ENCODE measurements at regions not wholly inside any gene's neighbourhood (a gene's known extent, or its start where the extent isn't known, plus 50 kb on each side); places are given as distances from the start of the nearest gene placed in this dataset.

- CTCF ChIA-PET, result no interaction called here
- Histone ChIP-seq H3K36me3 (ENCODE audit: insufficient read depth, low read length) (no peaks in the 10 kb centered on the region), H3K4me1 (ENCODE audit: insufficient read depth, low read length) (no peaks in the 10 kb centered on the region), H3K9me3 (ENCODE audit: control insufficient read depth in 1 of 2, insufficient read depth in 1 of 2, low read length in 2 of 2) (peaks cover 0 to 2% of the 10 kb centered on the region in 2 experiments), H3K4me3 (ENCODE audit: low read length) (no peak overlapping the region), H3K27me3 (ENCODE audit: control insufficient read depth in 1 of 2, insufficient read depth in 2 of 2, low read length in 2 of 2) (no peaks in the 10 kb centered on the region), H3K27ac (ENCODE audit: low read depth in 1 of 2, low read length in 2 of 2) (no peak overlapping the region)
- no peak for TF ChIP-seq CTCF (IDR thresholded peaks at IDR 0.05)
- H3K36me3 Mint-ChIP-seq (ENCODE audit: low read depth), result no peaks in the 10 kb centered on the region
- intact Hi-C loops (cut with DNase I, micrococcal nuclease), result no loop called here
- POLR2A ChIA-PET, result no interaction called here
- H3K4me1 Mint-ChIP-seq (ENCODE audit: low read depth), result no peaks in the 10 kb centered on the region
- H3K9me3 Mint-ChIP-seq, result peaks cover 16% of the 10 kb centered on the region
- H3K4me3 Mint-ChIP-seq, result no peak overlapping the region
- no peak for DNase-seq
- no peak for ATAC-seq (ENCODE audit: poor library complexity)
- no peaks in the 10 kb centered on the region for H3K27me3 Mint-ChIP-seq
- no peak overlapping the region for H3K27ac Mint-ChIP-seq
These were observed 285.4 kb upstream of the CDH8 start for GRCh38 chr16:62321606-62322005.

GRCh38 chr16:62298600-62298999, 262.4 kb upstream of the CDH8 start:
- peaks cover 12 to 27% of the 10 kb centered on the region in 2 experiments for H3K9me3 ChIP-seq (ENCODE audit: control insufficient read depth in 1 of 2, insufficient read depth in 1 of 2, low read length in 2 of 2)
- CTCF ChIA-PET, result no interaction called here
- ATAC-seq (ENCODE audit: poor library complexity) (no peak), DNase-seq (no peak)
- no peak overlapping the region for H3K4me3 ChIP-seq (ENCODE audit: low read length)
- intact Hi-C loops (cut with DNase I, micrococcal nuclease), result no loop called here
- no peak for TF ChIP-seq CTCF (IDR thresholded peaks at IDR 0.05)
- POLR2A ChIA-PET, result no interaction called here
- Mint-ChIP-seq H3K4me3 (no peak overlapping the region), H3K4me1 (ENCODE audit: low read depth) (no peaks in the 10 kb centered on the region), H3K9me3 (peaks cover 16% of the 10 kb centered on the region), H3K36me3 (ENCODE audit: low read depth) (no peaks in the 10 kb centered on the region), H3K27ac (no peak overlapping the region), H3K27me3 (no peaks in the 10 kb centered on the region)
- no peaks in the 10 kb centered on the region for H3K4me1 ChIP-seq (ENCODE audit: insufficient read depth, low read length)
- H3K27me3 ChIP-seq (ENCODE audit: control insufficient read depth in 1 of 2, insufficient read depth in 2 of 2, low read length in 2 of 2), result no peaks in the 10 kb centered on the region
- H3K27ac ChIP-seq (ENCODE audit: low read depth in 1 of 2, low read length in 2 of 2), result no peak overlapping the region
- H3K36me3 ChIP-seq (ENCODE audit: insufficient read depth, low read length), result no peaks in the 10 kb centered on the region

- TF ChIP-seq CTCF (IDR thresholded peaks at IDR 0.05), result no peak
- H3K4me3 Mint-ChIP-seq, result no peak overlapping the region
These were observed 258.2 kb upstream of the CDH8 start for GRCh38 chr16:62294213-62294972.

More at GRCh38 chr16:62294213-62294972, 258.2 kb upstream of the CDH8 start:
- H3K27ac ChIP-seq (ENCODE audit: low read depth in 1 of 2, low read length in 2 of 2), result no peak overlapping the region
- ChIA-PET CTCF (no interaction called here), POLR2A (no interaction called here)
- H3K4me3 ChIP-seq (ENCODE audit: low read length), result no peak overlapping the region
- Mint-ChIP-seq H3K36me3 (ENCODE audit: low read depth) (no peaks in the 10 kb centered on the region), H3K9me3 (peaks cover 13% of the 10 kb centered on the region), H3K4me1 (ENCODE audit: low read depth) (no peaks in the 10 kb centered on the region), H3K27me3 (no peaks in the 10 kb centered on the region), H3K27ac (no peak overlapping the region)
- no peak for ATAC-seq (ENCODE audit: poor library complexity)
- H3K36me3 ChIP-seq (ENCODE audit: insufficient read depth, low read length), result no peaks in the 10 kb centered on the region
- DNase-seq, result no peak
- no peaks in the 10 kb centered on the region for H3K27me3 ChIP-seq (ENCODE audit: control insufficient read depth in 1 of 2, insufficient read depth in 2 of 2, low read length in 2 of 2)
- no peaks in the 10 kb centered on the region for H3K4me1 ChIP-seq (ENCODE audit: insufficient read depth, low read length)
- peaks cover 7 to 29% of the 10 kb centered on the region in 2 experiments for H3K9me3 ChIP-seq (ENCODE audit: control insufficient read depth in 1 of 2, insufficient read depth in 1 of 2, low read length in 2 of 2)
- intact Hi-C loops (cut with DNase I, micrococcal nuclease), result no loop called here

All from CD4-positive, alpha-beta T cell (primary cell).